ENCODE measurements at regions not wholly inside any gene's neighbourhood (a gene's known extent, or its start where the extent isn't known, plus 50 kb on each side); places are given as distances from the start of the nearest gene placed in this dataset.

DNA sequence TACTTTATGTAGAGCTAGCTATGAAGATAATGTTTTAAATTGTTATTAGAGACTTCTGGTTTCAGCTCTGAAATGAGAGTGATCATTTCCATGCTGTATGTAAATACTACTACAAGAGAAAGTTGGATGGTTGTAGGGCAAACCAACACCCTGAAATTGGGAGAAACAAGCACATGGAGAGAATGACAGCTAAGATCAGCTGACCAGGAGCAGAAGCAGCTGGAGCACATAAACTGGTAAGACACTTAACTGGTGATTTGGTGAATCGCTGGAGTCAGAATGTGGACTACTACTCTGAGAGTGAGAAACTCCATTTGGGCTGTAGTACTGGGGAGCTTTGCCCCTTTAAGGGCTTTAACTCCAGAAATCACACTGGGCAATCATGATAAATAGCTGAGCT lies 226.8 kb downstream of the RND3 start:
- TF ChIP-seq PPARA (CRISPR knock-in tag; IDR thresholded peaks at IDR 0.05; ENCODE audit: borderline replicate concordance), result no peak
- TF ChIP-seq ZFP30 (CRISPR knock-in tag; IDR thresholded peaks at IDR 0.05), result no peak
- no peak for TF ChIP-seq ZNF70 (CRISPR knock-in tag; IDR thresholded peaks at IDR 0.05)
- TF ChIP-seq TOX (CRISPR knock-in tag; IDR thresholded peaks at IDR 0.05; ENCODE audit: borderline replicate concordance), result no peak
- no peak for TF ChIP-seq BACH2 (CRISPR knock-in tag; IDR thresholded peaks at IDR 0.05; ENCODE audit: borderline replicate concordance)

All from SK-N-SH treated with all-trans-retinoic acid at 6 μM for 48 hours (cell line).